ENCODE measurements at regions not wholly inside any gene's neighbourhood (a gene's known extent, or its start where the extent isn't known, plus 50 kb on each side); places are given as distances from the start of the nearest gene placed in this dataset.

DNA sequence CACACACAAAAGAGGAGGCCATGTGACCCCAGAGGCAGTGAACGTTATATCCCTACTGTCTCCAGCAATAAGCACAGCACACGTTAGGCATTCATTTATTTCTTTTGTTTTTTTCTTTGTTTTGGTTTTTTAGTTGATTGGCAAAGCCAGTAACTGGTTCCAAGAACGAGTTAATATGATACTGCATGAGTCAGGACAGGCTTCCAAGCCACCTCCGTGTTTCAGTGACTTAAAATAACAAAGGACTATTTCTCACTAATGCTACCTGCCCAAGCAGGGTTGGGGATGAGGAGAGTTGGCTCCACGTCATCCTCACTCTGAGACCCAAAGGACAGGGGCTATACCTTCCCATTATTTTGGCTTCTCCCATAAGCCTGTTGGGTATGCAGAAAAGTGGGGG is 130.5 kb downstream of the ST8SIA2 start:
- TF ChIP-seq, protein P1, sequence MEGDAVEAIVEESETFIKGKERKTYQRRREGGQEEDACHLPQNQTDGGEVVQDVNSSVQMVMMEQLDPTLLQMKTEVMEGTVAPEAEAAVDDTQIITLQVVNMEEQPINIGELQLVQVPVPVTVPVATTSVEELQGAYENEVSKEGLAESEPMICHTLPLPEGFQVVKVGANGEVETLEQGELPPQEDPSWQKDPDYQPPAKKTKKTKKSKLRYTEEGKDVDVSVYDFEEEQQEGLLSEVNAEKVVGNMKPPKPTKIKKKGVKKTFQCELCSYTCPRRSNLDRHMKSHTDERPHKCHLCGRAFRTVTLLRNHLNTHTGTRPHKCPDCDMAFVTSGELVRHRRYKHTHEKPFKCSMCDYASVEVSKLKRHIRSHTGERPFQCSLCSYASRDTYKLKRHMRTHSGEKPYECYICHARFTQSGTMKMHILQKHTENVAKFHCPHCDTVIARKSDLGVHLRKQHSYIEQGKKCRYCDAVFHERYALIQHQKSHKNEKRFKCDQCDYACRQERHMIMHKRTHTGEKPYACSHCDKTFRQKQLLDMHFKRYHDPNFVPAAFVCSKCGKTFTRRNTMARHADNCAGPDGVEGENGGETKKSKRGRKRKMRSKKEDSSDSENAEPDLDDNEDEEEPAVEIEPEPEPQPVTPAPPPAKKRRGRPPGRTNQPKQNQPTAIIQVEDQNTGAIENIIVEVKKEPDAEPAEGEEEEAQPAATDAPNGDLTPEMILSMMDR (IDR thresholded peaks at IDR 0.05): no peak
- TF ChIP-seq POLR2AphosphoS5 (IDR thresholded peaks at IDR 0.05; ENCODE audit: insufficient read depth in 1 of 2, low read depth in 1 of 2) (no peak), POLR2A (IDR thresholded peaks at IDR 0.05) (no peak)
